ENCODE measurements at regions not wholly inside any gene's neighbourhood (a gene's known extent, or its start where the extent isn't known, plus 50 kb on each side); places are given as distances from the start of the nearest gene placed in this dataset.

DNA sequence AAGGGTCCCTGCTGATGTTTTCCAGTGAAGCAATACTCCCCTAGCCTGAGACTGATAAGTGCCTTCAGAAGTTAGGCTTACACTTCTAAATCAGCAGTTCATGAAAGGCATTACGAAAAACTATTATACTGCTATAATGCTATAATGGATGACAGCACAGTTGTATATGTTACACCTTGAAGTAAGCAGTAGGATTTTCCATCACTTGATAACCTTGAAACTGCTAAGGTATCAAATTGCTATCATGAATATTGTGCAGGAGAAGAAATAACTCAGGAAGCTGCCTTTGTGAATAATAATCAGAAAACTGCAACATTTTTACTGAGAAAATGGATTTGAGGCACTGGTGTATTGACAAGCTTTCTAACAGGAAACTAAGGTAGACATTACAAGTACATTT, 142.3 kb downstream of the HNMT start:
- TF ChIP-seq, protein P1, sequence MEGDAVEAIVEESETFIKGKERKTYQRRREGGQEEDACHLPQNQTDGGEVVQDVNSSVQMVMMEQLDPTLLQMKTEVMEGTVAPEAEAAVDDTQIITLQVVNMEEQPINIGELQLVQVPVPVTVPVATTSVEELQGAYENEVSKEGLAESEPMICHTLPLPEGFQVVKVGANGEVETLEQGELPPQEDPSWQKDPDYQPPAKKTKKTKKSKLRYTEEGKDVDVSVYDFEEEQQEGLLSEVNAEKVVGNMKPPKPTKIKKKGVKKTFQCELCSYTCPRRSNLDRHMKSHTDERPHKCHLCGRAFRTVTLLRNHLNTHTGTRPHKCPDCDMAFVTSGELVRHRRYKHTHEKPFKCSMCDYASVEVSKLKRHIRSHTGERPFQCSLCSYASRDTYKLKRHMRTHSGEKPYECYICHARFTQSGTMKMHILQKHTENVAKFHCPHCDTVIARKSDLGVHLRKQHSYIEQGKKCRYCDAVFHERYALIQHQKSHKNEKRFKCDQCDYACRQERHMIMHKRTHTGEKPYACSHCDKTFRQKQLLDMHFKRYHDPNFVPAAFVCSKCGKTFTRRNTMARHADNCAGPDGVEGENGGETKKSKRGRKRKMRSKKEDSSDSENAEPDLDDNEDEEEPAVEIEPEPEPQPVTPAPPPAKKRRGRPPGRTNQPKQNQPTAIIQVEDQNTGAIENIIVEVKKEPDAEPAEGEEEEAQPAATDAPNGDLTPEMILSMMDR (conservative IDR thresholded peaks at IDR 0.05; ENCODE audit: low read depth, low read length), result no peak
- no peak for TF ChIP-seq EZH2 (IDR thresholded peaks at IDR 0.05; ENCODE audit: borderline replicate concordance, low read depth, low read length, poor library complexity, severe bottlenecking)
